ENCODE measurements at regions not wholly inside any gene's neighbourhood (a gene's known extent, or its start where the extent isn't known, plus 50 kb on each side); places are given as distances from the start of the nearest gene placed in this dataset.

GRCh38 chr5:125196481-125197111 is 450.2 kb upstream of the ZNF608 start:
- Histone ChIP-seq H3K4me1 (peaks cover 0 to 4% of the 10 kb centered on the region in 2 donors), H3K27ac (no peak overlapping the region), H3K9me3 (no peaks in the 10 kb centered on the region), H3K4me3 (no peak overlapping the region), H3K36me3 (no peaks in the 10 kb centered on the region), H3K27me3 (no peaks in the 10 kb centered on the region)
- TF ChIP-seq CTCF (IDR thresholded peaks at IDR 0.05), result no peak
- TF ChIP-seq POLR2A (IDR thresholded peaks at IDR 0.05), result no peak
- DNase-seq, result no peak
- intact Hi-C loops (cut with DNase I; ENCODE audit: low total_unique reads), result no loop called here

GRCh38 chr5:125197321-125197720 is 450.9 kb upstream of the ZNF608 start:
- H3K4me3 ChIP-seq, result no peak overlapping the region
- H3K27me3 ChIP-seq, result no peaks in the 10 kb centered on the region
- H3K9me3 ChIP-seq, result no peaks in the 10 kb centered on the region
- H3K36me3 ChIP-seq, result no peaks in the 10 kb centered on the region
- TF ChIP-seq CTCF (IDR thresholded peaks at IDR 0.05) (no peak), POLR2A (IDR thresholded peaks at IDR 0.05) (no peak)
- H3K4me1 ChIP-seq, result peaks cover 0 to 4% of the 10 kb centered on the region in 2 donors
- intact Hi-C loops (cut with DNase I; ENCODE audit: low total_unique reads), result no loop called here
- no peak for DNase-seq
- no peak overlapping the region for H3K27ac ChIP-seq

- no peak overlapping the region for H3K4me3 ChIP-seq
- H3K4me1 ChIP-seq, result peaks cover 0 to 4% of the 10 kb centered on the region in 2 donors
- no peak overlapping the region for H3K27ac ChIP-seq
- H3K9me3 ChIP-seq, result no peaks in the 10 kb centered on the region
- intact Hi-C loops (cut with DNase I; ENCODE audit: low total_unique reads), result no loop called here
- DNase-seq, result peak; percentile 65 to 76
- TF ChIP-seq POLR2A (IDR thresholded peaks at IDR 0.05) (no peak), CTCF (IDR thresholded peaks at IDR 0.05) (no peak)
- no peaks in the 10 kb centered on the region for H3K36me3 ChIP-seq
- H3K27me3 ChIP-seq, result no peaks in the 10 kb centered on the region
These were observed 452.0 kb upstream of the ZNF608 start for GRCh38 chr5:125198270-125198974.

- no peak overlapping the region for H3K27ac ChIP-seq
- intact Hi-C loops (cut with DNase I; ENCODE audit: low total_unique reads), result no loop called here
- TF ChIP-seq CTCF (IDR thresholded peaks at IDR 0.05) (no peak), POLR2A (IDR thresholded peaks at IDR 0.05) (no peak)
These were observed 452.9 kb upstream of the ZNF608 start for GRCh38 chr5:125199373-125199772.

More at GRCh38 chr5:125199373-125199772, 452.9 kb upstream of the ZNF608 start:
- Histone ChIP-seq H3K27me3 (no peaks in the 10 kb centered on the region), H3K9me3 (no peaks in the 10 kb centered on the region), H3K4me1 (peaks cover 0 to 4% of the 10 kb centered on the region in 2 donors), H3K4me3 (no peak overlapping the region), H3K36me3 (no peaks in the 10 kb centered on the region)
- no peak for DNase-seq
